Brain microvascular endothelial cell (primary cell): ENCODE measurements at regions not wholly inside any gene's neighbourhood (a gene's known extent, or its start where the extent isn't known, plus 50 kb on each side); places are given as distances from the start of the nearest gene placed in this dataset.

Source experiments
- DNase-seq: peaks from one replicate; pipeline ENCODE4 v3.0.0-alpha.2; 2020
- H3K27ac ChIP-seq: fragments of 250-450 bp; sonication (Bioruptor Pico); 2 replicates; pipeline ENCODE4 v1.5.1; 2020; ENCODE audit warnings: mild to moderate bottlenecking, moderate library complexity
- H3K27me3 ChIP-seq: fragments of 250-450 bp; sonication (Bioruptor Pico); replicated peaks from 2 replicates; pipeline ENCODE4 v1.5.1; 2020; ENCODE audit warnings: mild to moderate bottlenecking
- H3K36me3 ChIP-seq: fragments of 250-450 bp; sonication (Bioruptor Pico); replicated peaks from 2 replicates; pipeline ENCODE4 v1.5.1; 2020; ENCODE audit warnings: mild to moderate bottlenecking
- H3K4me3 ChIP-seq: 2 replicates; pipeline ENCODE4 v1.5.1; 2011; ENCODE audit warnings: low read depth, mild to moderate bottlenecking, control low read depth, low read length, moderate library complexity
- in situ Hi-C: cut with HindIII; loops from 2 replicates; pipeline ENCODE4 v1.10.0; 2017; ENCODE audit warnings: low sequenced_read_pairs, low pct_ligation_motif_present
- TF ChIP-seq, protein P1 (sequence below): IDR thresholded peaks from 2 replicates; pipeline ENCODE4 v1.5.1; 2011; ENCODE audit warnings: low read depth, mild to moderate bottlenecking, moderate library complexity, low read length, control low read depth, inconsistent platforms; ENCODE audit errors: missing control alignments

GRCh38 chr6:126824226-126824625, 294.2 kb upstream of the RSPO3 start:
- Histone ChIP-seq H3K4me3 (no peak overlapping the region), H3K27ac (no peak overlapping the region), H3K27me3 (no peaks in the 10 kb centered on the region), H3K36me3 (no peaks in the 10 kb centered on the region)
- in situ Hi-C loops: no loop called here
- TF ChIP-seq, protein P1, sequence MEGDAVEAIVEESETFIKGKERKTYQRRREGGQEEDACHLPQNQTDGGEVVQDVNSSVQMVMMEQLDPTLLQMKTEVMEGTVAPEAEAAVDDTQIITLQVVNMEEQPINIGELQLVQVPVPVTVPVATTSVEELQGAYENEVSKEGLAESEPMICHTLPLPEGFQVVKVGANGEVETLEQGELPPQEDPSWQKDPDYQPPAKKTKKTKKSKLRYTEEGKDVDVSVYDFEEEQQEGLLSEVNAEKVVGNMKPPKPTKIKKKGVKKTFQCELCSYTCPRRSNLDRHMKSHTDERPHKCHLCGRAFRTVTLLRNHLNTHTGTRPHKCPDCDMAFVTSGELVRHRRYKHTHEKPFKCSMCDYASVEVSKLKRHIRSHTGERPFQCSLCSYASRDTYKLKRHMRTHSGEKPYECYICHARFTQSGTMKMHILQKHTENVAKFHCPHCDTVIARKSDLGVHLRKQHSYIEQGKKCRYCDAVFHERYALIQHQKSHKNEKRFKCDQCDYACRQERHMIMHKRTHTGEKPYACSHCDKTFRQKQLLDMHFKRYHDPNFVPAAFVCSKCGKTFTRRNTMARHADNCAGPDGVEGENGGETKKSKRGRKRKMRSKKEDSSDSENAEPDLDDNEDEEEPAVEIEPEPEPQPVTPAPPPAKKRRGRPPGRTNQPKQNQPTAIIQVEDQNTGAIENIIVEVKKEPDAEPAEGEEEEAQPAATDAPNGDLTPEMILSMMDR: no peak
- no peak for DNase-seq

- TF ChIP-seq, protein P1: no peak
- no peaks in the 10 kb centered on the region for H3K27me3 ChIP-seq
- in situ Hi-C loops: no loop called here
- H3K27ac ChIP-seq: no peak overlapping the region
- DNase-seq: no peak
- no peaks in the 10 kb centered on the region for H3K36me3 ChIP-seq
- H3K4me3 ChIP-seq: no peak overlapping the region
These were observed 293.7 kb upstream of the RSPO3 start for GRCh38 chr6:126824815-126825214.

GRCh38 chr6:126826166-126826714, 292.2 kb upstream of the RSPO3 start:
- Histone ChIP-seq H3K27me3 (no peaks in the 10 kb centered on the region), H3K36me3 (no peaks in the 10 kb centered on the region), H3K27ac (no peak overlapping the region), H3K4me3 (no peak overlapping the region)
- TF ChIP-seq, protein P1: no peak
- DNase-seq: no peak
- in situ Hi-C loops: no loop called here

GRCh38 chr6:126831461-126831860, 287.0 kb upstream of the RSPO3 start:
- TF ChIP-seq, protein P1: no peak
- Histone ChIP-seq H3K4me3 (no peak overlapping the region), H3K36me3 (no peaks in the 10 kb centered on the region), H3K27me3 (no peaks in the 10 kb centered on the region), H3K27ac (peak overlapping the region; percentile 4)
- no peak for DNase-seq
- in situ Hi-C loops: no loop called here

DNA sequence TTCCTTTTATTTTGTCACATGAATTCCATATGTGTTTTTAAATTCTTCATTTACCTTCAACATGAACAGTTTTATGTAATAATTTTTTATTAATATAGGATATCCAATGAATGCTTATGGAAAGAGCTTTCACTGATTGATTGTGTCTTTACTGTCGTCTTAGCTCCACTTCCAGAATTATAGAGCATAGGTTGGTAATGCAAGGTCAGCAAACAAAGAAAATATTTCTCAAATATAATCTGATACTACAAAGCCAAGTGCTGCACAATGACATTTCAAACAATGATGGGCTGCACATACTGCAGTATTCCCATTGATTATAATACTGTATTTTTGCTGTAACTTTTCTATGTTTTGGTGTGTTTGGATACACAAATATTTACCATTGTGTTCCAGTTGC, 275.7 kb upstream of the RSPO3 start:
- Histone ChIP-seq H3K36me3 (no peaks in the 10 kb centered on the region), H3K27me3 (no peaks in the 10 kb centered on the region), H3K27ac (no peak overlapping the region), H3K4me3 (no peak overlapping the region)
- no peak for DNase-seq
- in situ Hi-C loops: no loop called here
- TF ChIP-seq, protein P1: no peak

- H3K4me3 ChIP-seq: no peak overlapping the region
- in situ Hi-C loops: no loop called here
- DNase-seq: no peak
- H3K27me3 ChIP-seq: no peaks in the 10 kb centered on the region
- no peak overlapping the region for H3K27ac ChIP-seq
- H3K36me3 ChIP-seq: no peaks in the 10 kb centered on the region
- TF ChIP-seq, protein P1: no peak
These were observed 270.4 kb upstream of the RSPO3 start for GRCh38 chr6:126848119-126848518.
